OCI-M1 (cell line): ENCODE measurements at regions not wholly inside any gene's neighbourhood (a gene's known extent, or its start where the extent isn't known, plus 50 kb on each side); places are given as distances from the start of the nearest gene placed in this dataset.
A peak's percentile ranks its signal among the peaks of the same experiment; 100 is the strongest.
"Not testable (repeated sequence)": the region's sequence is repeated elsewhere in the genome, so short reads cannot be mapped to it uniquely, and the experiment has no call there.

ENCODE experiments used
- DNase-seq: peaks from one replicate; lab custom pipeline; 2025; lab: John Stamatoyannopoulos, UW

- DNase-seq = no peak
Observed at GRCh38 chr5:108529381-108529780, 147.5 kb upstream of the FBXL17 start.

GRCh38 chr5:108528655-108529054, 146.8 kb upstream of the FBXL17 start:
- DNase-seq = no peak

- DNase-seq = no peak
Observed at GRCh38 chr5:108524564-108524963, 142.7 kb upstream of the FBXL17 start.

GRCh38 chr5:108523360-108523759, 141.5 kb upstream of the FBXL17 start:
- no peak for DNase-seq

- peak; percentile 87 for DNase-seq
Observed at GRCh38 chr5:108521841-108522506, 140.1 kb upstream of the FBXL17 start.

GRCh38 chr5:108521011-108521700, 139.3 kb upstream of the FBXL17 start:
- no peak for DNase-seq

- DNase-seq = no peak
Observed at GRCh38 chr5:108516785-108517184, 134.9 kb upstream of the FBXL17 start.

GRCh38 chr5:108515517-108516105, 133.7 kb upstream of the FBXL17 start:
- DNase-seq = no peak

GRCh38 chr5:108508979-108509378, 127.1 kb upstream of the FBXL17 start:
- DNase-seq = no peak

GRCh38 chr5:108507631-108508030, 125.7 kb upstream of the FBXL17 start:
- no peak for DNase-seq

GRCh38 chr5:108505608-108506007, 123.7 kb upstream of the FBXL17 start:
- DNase-seq = peak; percentile 65

- DNase-seq = no peak
Observed at GRCh38 chr5:108504974-108505373, 123.1 kb upstream of the FBXL17 start.

GRCh38 chr5:108503986-108504385, 122.1 kb upstream of the FBXL17 start:
- no peak for DNase-seq

- DNase-seq = not testable (repeated sequence)
Observed at GRCh38 chr5:108495615-108496014, 113.7 kb upstream of the FBXL17 start.

- DNase-seq = no peak
Observed at GRCh38 chr5:108487951-108488350, 106.1 kb upstream of the FBXL17 start.

- no peak for DNase-seq
Observed at GRCh38 chr5:108484035-108484434, 102.1 kb upstream of the FBXL17 start.

GRCh38 chr5:108481355-108481931, 99.5 kb upstream of the FBXL17 start:
- DNase-seq = peak; percentile 73

GRCh38 chr5:108472237-108472636, 90.3 kb upstream of the FBXL17 start:
- peak; percentile 59 for DNase-seq

- no peak for DNase-seq
Observed at GRCh38 chr5:108467563-108467962, 85.7 kb upstream of the FBXL17 start.

- DNase-seq = peak; percentile 14
Observed at GRCh38 chr5:108461628-108462367, 79.9 kb upstream of the FBXL17 start.

- DNase-seq = no peak
Observed at GRCh38 chr5:108459769-108460168, 77.9 kb upstream of the FBXL17 start.

- DNase-seq = peak; percentile 34
Observed at GRCh38 chr5:108451269-108451668, 69.4 kb upstream of the FBXL17 start.
